HL-60 (cell line): ENCODE measurements at regions not wholly inside any gene's neighbourhood (a gene's known extent, or its start where the extent isn't known, plus 50 kb on each side); places are given as distances from the start of the nearest gene placed in this dataset.
A peak's percentile ranks its signal among the peaks of the same experiment; 100 is the strongest.

ENCODE experiments used
- DNase-seq, 2 experiments: peaks; one replicate each; pipeline ENCODE4 v3.0.0-alpha.2; 2010 to 2020; ENCODE audit warnings: low read depth in 1 of 2, low spot score in 1 of 2
- H3K27ac ChIP-seq: fragments of 250-450 bp; sonication (Bioruptor Pico); replicated peaks from 2 replicates; pipeline ENCODE4 v1.5.1; 2020; ENCODE audit warnings: mild to moderate bottlenecking, moderate library complexity
- H3K27me3 ChIP-seq: fragments of 250-450 bp; sonication (Bioruptor Pico); 2 replicates; pipeline ENCODE4 v1.5.1; 2021; ENCODE audit warnings: mild to moderate bottlenecking, moderate library complexity; ENCODE audit not compliant: insufficient read depth, poor library complexity, severe bottlenecking
- H3K4me3 ChIP-seq: replicated peaks from 2 replicates; pipeline ENCODE4 v1.5.1; 2011; ENCODE audit warnings: mild to moderate bottlenecking, control low read depth, low read length; ENCODE audit not compliant: insufficient read depth
- CTCF ChIP-seq: IDR thresholded peaks from one replicate; pipeline ENCODE4 v1.5.1; 2011; ENCODE audit warnings: low read length, control low read depth, inconsistent platforms; ENCODE audit not compliant: insufficient read depth
- GABPA ChIP-seq: IDR thresholded peaks from 2 replicates; pipeline ENCODE4 v1.6.1; 2012; ENCODE audit warnings: low read depth
- POLR2AphosphoS5 ChIP-seq: IDR thresholded peaks from 2 replicates; pipeline ENCODE4 v1.6.1; 2012; ENCODE audit warnings: low read depth
- REST ChIP-seq: IDR thresholded peaks from 2 replicates; pipeline ENCODE4 v1.6.1; 2012; ENCODE audit warnings: low read depth; ENCODE audit not compliant: insufficient replicate concordance
- SPI1 ChIP-seq: IDR thresholded peaks from 2 replicates; pipeline ENCODE4 v1.6.1; 2012; ENCODE audit warnings: low read depth, mild to moderate bottlenecking, borderline replicate concordance

- H3K27me3 ChIP-seq: no peaks in the 10 kb centered on the region
- H3K27ac ChIP-seq: no peak overlapping the region
- TF ChIP-seq REST (no peak), GABPA (no peak), SPI1 (no peak)
- no peak overlapping the region for H3K4me3 ChIP-seq
- DNase-seq: no peak
Observed at GRCh38 chr3:153967260-153967659, 153.9 kb upstream of the ARHGEF26 start.

GRCh38 chr3:153970047-153970446 lies 151.1 kb upstream of the ARHGEF26 start:
- no peak for DNase-seq
- TF ChIP-seq SPI1 (no peak), CTCF (no peak), POLR2AphosphoS5 (no peak), REST (no peak), GABPA (no peak)
- no peaks in the 10 kb centered on the region for H3K27me3 ChIP-seq
- H3K27ac ChIP-seq: no peak overlapping the region
- no peak overlapping the region for H3K4me3 ChIP-seq

GRCh38 chr3:153970741-153971347 lies 150.3 kb upstream of the ARHGEF26 start:
- no peak for DNase-seq
- Histone ChIP-seq H3K27me3 (no peaks in the 10 kb centered on the region), H3K4me3 (no peak overlapping the region), H3K27ac (no peak overlapping the region)
- TF ChIP-seq GABPA (no peak), CTCF (peak; percentile 2), SPI1 (no peak), REST (no peak), POLR2AphosphoS5 (no peak)
